ENCODE measurements at regions not wholly inside any gene's neighbourhood (a gene's known extent, or its start where the extent isn't known, plus 50 kb on each side); places are given as distances from the start of the nearest gene placed in this dataset.

DNA sequence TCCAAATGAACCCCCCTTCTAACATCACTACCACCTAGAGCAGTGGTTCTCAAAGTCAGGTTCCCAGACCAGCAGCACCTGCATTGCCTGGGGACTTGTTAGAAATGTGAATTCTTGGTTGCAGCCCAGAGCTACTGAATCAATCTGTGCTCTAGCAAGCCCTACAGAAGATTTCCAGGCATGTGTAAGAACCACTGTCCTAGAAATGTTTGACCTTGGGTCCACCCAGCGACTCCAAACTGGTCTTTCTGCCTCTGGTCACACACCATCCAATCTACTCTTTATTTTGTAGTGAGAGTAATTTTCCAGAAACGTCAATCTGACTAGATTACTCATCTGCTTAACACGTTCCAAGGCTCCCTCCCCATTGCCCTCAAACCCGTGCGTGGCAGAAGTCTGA lies 169.9 kb downstream of the HAPSTR1 start:
- TF ChIP-seq GABPA (IDR thresholded peaks at IDR 0.05 in 1 of 2, conservative IDR thresholded peaks at IDR 0.05 in 1 of 2) = no peak
- TF ChIP-seq CTCF (IDR thresholded peaks at IDR 0.05; ENCODE audit: low read depth, low read length, missing input control) = no peak
- no peak for TF ChIP-seq RAD21 (IDR thresholded peaks at IDR 0.05)
- TF ChIP-seq YY1 (IDR thresholded peaks at IDR 0.05) = no peak

All from liver (tissue), 3 donors.